ENCODE measurements at regions not wholly inside any gene's neighbourhood (a gene's known extent, or its start where the extent isn't known, plus 50 kb on each side); places are given as distances from the start of the nearest gene placed in this dataset.
"Not testable (repeated sequence)": the region's sequence is repeated elsewhere in the genome, so short reads cannot be mapped to it uniquely, and the experiment has no call there.

DNA sequence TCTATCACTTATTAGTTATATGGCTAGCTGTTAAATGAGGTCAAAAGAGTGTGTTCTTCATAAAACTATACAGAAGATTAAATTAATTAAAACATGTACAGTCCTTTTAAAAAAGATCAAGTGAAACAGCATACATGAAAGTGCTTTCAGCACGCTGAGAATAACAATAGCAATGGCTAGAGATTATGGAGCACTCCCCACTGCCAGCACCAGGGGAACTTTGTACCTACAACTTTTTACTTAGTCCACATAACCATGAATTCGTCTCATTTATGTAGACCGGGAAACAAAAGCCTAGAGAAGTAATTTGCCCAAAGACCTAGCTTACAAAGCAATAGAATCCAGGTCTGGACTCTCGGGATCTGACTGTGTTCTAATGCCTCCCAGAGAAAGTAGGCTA lies 136.5 kb upstream of the PLGLB2 start:
- TF ChIP-seq, protein P1, sequence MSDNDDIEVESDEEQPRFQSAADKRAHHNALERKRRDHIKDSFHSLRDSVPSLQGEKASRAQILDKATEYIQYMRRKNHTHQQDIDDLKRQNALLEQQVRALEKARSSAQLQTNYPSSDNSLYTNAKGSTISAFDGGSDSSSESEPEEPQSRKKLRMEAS (IDR thresholded peaks at IDR 0.05; ENCODE audit: low read depth, low read length): not testable (repeated sequence)
- TF ChIP-seq, protein P2, sequence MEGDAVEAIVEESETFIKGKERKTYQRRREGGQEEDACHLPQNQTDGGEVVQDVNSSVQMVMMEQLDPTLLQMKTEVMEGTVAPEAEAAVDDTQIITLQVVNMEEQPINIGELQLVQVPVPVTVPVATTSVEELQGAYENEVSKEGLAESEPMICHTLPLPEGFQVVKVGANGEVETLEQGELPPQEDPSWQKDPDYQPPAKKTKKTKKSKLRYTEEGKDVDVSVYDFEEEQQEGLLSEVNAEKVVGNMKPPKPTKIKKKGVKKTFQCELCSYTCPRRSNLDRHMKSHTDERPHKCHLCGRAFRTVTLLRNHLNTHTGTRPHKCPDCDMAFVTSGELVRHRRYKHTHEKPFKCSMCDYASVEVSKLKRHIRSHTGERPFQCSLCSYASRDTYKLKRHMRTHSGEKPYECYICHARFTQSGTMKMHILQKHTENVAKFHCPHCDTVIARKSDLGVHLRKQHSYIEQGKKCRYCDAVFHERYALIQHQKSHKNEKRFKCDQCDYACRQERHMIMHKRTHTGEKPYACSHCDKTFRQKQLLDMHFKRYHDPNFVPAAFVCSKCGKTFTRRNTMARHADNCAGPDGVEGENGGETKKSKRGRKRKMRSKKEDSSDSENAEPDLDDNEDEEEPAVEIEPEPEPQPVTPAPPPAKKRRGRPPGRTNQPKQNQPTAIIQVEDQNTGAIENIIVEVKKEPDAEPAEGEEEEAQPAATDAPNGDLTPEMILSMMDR (IDR thresholded peaks at IDR 0.05; ENCODE audit: low read depth, low read length): not testable (repeated sequence)
